Breast epithelium (tissue), 4 donors: ENCODE measurements at regions not wholly inside any gene's neighbourhood (a gene's known extent, or its start where the extent isn't known, plus 50 kb on each side); places are given as distances from the start of the nearest gene placed in this dataset.

Experiments
- DNase-seq, 2 donors: peaks; one replicate each; pipeline ENCODE4 v3.0.0-alpha.2; 2019; ENCODE audit warnings: low spot score in 2 of 2
- H3K27ac ChIP-seq, 2 donors: fragments of 200-600 bp; sonication (generic) in 1 of 2; one replicate each; pipeline ENCODE4 v1.5.1; 2016 to 2019; ENCODE audit warnings: mild to moderate bottlenecking in 1 of 2
- H3K27me3 ChIP-seq, 2 donors: fragments of 200-600 bp; sonication (generic) in 1 of 2; one replicate each; pipeline versions ENCODE4 v1.5.1 to v1.6.0; 2017 to 2019; ENCODE audit warnings: control low read depth in 1 of 2, mild to moderate bottlenecking in 1 of 2
- H3K36me3 ChIP-seq: fragments of 200-600 bp; one replicate; pipeline ENCODE4 v1.5.1; 2019
- H3K4me1 ChIP-seq, 2 donors: fragments of 200-600 bp; sonication (generic); one replicate each; pipeline ENCODE4 v1.5.1; 2016 to 2019; ENCODE audit warnings: control low read depth in 1 of 2
- H3K4me3 ChIP-seq, 3 donors: fragments of 200-600 bp; sonication (generic); 1 replicate in 2 of 3; 2 replicates in 1 of 3; pipeline ENCODE4 v1.5.1; 2016 to 2019; ENCODE audit warnings: mild to moderate bottlenecking in 3 of 3, moderate library complexity in 2 of 3
- H3K9me3 ChIP-seq, 2 donors: fragments of 200-600 bp; sonication (generic) in 1 of 2; one replicate each; pipeline ENCODE4 v1.5.1; 2016 to 2019; ENCODE audit warnings: control low read depth in 1 of 2
- POLR2A ChIP-seq: fragments of 450-650 bp; IDR thresholded peaks from one replicate; pipeline ENCODE4 v1.6.1; 2016; ENCODE audit warnings: antibody characterized with exemption, mild to moderate bottlenecking, moderate library complexity
- POLR2AphosphoS5 ChIP-seq, 3 donors: sonication (generic); formaldehyde crosslinking; IDR thresholded peaks; one replicate each; pipeline ENCODE4 v1.6.1; 2017; ENCODE audit warnings: antibody characterized with exemption in 3 of 3
- intact Hi-C: fragments of 100-400 bp; cut with DNase I; formaldehyde crosslinking; loops from one replicate; pipeline ENCODE4 v1.15.1; 2023; ENCODE audit warnings: low total_unique reads
- TF ChIP-seq, protein P1 (sequence below), 3 donors: fragments of 450-650 bp; IDR thresholded peaks; one replicate each; pipeline ENCODE4 v1.5.1; 2016 to 2017; ENCODE audit warnings: antibody characterized with exemption in 3 of 3, mild to moderate bottlenecking in 3 of 3, moderate library complexity in 3 of 3

GRCh38 chr4:3701271-3701734, 64.9 kb upstream of the ADRA2C start:
- Histone ChIP-seq H3K9me3 (peaks cover 0 to 17% of the 10 kb centered on the region in 2 donors), H3K27me3 (peaks cover 4 to 78% of the 10 kb centered on the region in 2 donors), H3K27ac (no peak overlapping the region), H3K36me3 (no peaks in the 10 kb centered on the region), H3K4me3 (no peak overlapping the region), H3K4me1 (no peaks in the 10 kb centered on the region)
- TF ChIP-seq POLR2AphosphoS5 (IDR thresholded peaks at IDR 0.05) = no peak
- no peak for TF ChIP-seq POLR2A
- TF ChIP-seq, protein P1, sequence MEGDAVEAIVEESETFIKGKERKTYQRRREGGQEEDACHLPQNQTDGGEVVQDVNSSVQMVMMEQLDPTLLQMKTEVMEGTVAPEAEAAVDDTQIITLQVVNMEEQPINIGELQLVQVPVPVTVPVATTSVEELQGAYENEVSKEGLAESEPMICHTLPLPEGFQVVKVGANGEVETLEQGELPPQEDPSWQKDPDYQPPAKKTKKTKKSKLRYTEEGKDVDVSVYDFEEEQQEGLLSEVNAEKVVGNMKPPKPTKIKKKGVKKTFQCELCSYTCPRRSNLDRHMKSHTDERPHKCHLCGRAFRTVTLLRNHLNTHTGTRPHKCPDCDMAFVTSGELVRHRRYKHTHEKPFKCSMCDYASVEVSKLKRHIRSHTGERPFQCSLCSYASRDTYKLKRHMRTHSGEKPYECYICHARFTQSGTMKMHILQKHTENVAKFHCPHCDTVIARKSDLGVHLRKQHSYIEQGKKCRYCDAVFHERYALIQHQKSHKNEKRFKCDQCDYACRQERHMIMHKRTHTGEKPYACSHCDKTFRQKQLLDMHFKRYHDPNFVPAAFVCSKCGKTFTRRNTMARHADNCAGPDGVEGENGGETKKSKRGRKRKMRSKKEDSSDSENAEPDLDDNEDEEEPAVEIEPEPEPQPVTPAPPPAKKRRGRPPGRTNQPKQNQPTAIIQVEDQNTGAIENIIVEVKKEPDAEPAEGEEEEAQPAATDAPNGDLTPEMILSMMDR (IDR thresholded peaks at IDR 0.05) = no peak
- DNase-seq = no peak
- intact Hi-C loops = no loop called here

GRCh38 chr4:3700736-3701135, 65.4 kb upstream of the ADRA2C start:
- Histone ChIP-seq H3K4me1 (no peaks in the 10 kb centered on the region), H3K36me3 (no peaks in the 10 kb centered on the region), H3K27me3 (peaks cover 4 to 77% of the 10 kb centered on the region in 2 donors), H3K9me3 (peaks cover 0 to 21% of the 10 kb centered on the region in 2 donors), H3K4me3 (no peak overlapping the region), H3K27ac (no peak overlapping the region)
- DNase-seq = no peak
- intact Hi-C loops = no loop called here
- TF ChIP-seq POLR2AphosphoS5 (IDR thresholded peaks at IDR 0.05) (no peak), POLR2A (no peak)
- TF ChIP-seq, protein P1 (IDR thresholded peaks at IDR 0.05) = no peak

DNA sequence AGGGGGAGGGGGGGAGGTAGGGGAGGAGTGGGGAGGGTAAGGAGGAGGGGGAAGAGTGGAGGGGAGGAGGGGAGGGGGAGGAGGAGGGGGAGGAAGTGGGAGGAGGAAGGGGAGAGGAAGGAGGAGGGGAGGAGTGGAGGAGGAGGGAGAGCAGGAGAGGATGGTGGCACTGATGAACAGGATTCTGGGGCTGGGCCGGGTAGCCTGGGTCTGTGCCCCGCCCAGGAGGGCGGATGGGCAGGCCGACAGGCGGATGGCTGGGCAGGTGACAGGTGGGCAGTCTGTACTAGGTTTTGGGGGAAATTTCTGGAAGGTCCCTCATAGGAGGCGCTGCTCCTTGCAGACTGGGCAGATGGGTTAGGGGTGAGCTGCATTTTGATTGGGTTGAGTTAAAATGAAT, 66.0 kb upstream of the ADRA2C start:
- Histone ChIP-seq H3K4me1 (no peaks in the 10 kb centered on the region), H3K27me3 (peaks cover 4 to 72% of the 10 kb centered on the region in 2 donors), H3K9me3 (peaks cover 0 to 21% of the 10 kb centered on the region in 2 donors), H3K27ac (no peak overlapping the region), H3K4me3 (no peak overlapping the region), H3K36me3 (no peaks in the 10 kb centered on the region)
- intact Hi-C loops = no loop called here
- TF ChIP-seq, protein P1 (IDR thresholded peaks at IDR 0.05) = no peak
- TF ChIP-seq POLR2AphosphoS5 (IDR thresholded peaks at IDR 0.05) (no peak), POLR2A (no peak)
- DNase-seq = no peak

- Histone ChIP-seq H3K4me1 (no peaks in the 10 kb centered on the region), H3K27ac (no peak overlapping the region), H3K36me3 (no peaks in the 10 kb centered on the region), H3K9me3 (peaks cover 0 to 21% of the 10 kb centered on the region in 2 donors), H3K27me3 (peaks cover 4 to 66% of the 10 kb centered on the region in 2 donors), H3K4me3 (no peak overlapping the region)
- no peak for DNase-seq
- TF ChIP-seq, protein P1 (IDR thresholded peaks at IDR 0.05) = no peak
- TF ChIP-seq POLR2A = no peak
- no peak for TF ChIP-seq POLR2AphosphoS5 (IDR thresholded peaks at IDR 0.05)
- intact Hi-C loops = no loop called here
Measured at GRCh38 chr4:3699678-3700077, 66.5 kb upstream of the ADRA2C start.

DNA sequence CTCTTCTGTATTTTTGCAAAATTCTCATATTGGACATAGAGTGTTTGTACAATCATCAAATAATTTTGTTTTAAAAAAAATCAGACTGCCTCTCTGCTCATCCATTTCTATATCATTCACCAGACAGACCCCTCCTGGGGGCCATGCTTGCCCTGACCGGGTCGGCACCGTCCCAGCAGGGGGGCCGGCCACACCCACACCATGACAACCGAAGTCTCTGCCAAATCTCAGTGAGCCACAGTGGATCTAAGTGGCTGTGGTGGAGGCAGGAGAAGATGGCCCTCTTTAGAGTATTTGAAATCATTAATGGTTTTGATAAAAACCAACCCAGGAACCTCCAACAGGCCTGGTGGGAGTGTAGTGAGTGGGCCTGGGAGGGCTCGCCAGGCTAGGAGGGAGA, 66.9 kb upstream of the ADRA2C start:
- Histone ChIP-seq H3K36me3 (no peaks in the 10 kb centered on the region), H3K4me3 (no peak overlapping the region), H3K27ac (no peak overlapping the region), H3K4me1 (no peaks in the 10 kb centered on the region), H3K9me3 (peaks cover 0 to 21% of the 10 kb centered on the region in 2 donors), H3K27me3 (peaks cover 4 to 62% of the 10 kb centered on the region in 2 donors)
- intact Hi-C loops = no loop called here
- no peak for DNase-seq
- TF ChIP-seq, protein P1 (IDR thresholded peaks at IDR 0.05) = no peak
- TF ChIP-seq POLR2A (no peak), POLR2AphosphoS5 (IDR thresholded peaks at IDR 0.05) (no peak)
